Right lobe of liver (tissue), 6 donors: ENCODE measurements at regions not wholly inside any gene's neighbourhood (a gene's known extent, or its start where the extent isn't known, plus 50 kb on each side); places are given as distances from the start of the nearest gene placed in this dataset.
A peak's percentile ranks its signal among the peaks of the same experiment; 100 is the strongest.

Experiments used
- ATAC-seq, 4 donors: fragments of 200-7000 bp; cut with Tn5 transposase; one replicate each; pipeline ENCODE4 v1.9.1; 2020; ENCODE audit warnings: mild to moderate bottlenecking in 4 of 4, moderate library complexity in 4 of 4
- DNase-seq, 3 donors: peaks; one replicate each; pipeline ENCODE4 v3.0.0-alpha.2; 2020
- H3K27ac ChIP-seq, 3 donors: fragments of 200-600 bp; one replicate each; pipeline ENCODE4 v1.8.0; 2022
- H3K27me3 ChIP-seq, 2 donors: fragments of 200-600 bp; one replicate each; pipeline ENCODE4 v1.8.0; 2022
- H3K36me3 ChIP-seq, 4 donors: fragments of 200-600 bp; sonication (generic) in 1 of 4; one replicate each; pipeline versions ENCODE4 v1.5.1 to v1.8.0; 2017 to 2022; ENCODE audit warnings: control low read depth in 1 of 4
- H3K4me1 ChIP-seq, 4 donors: fragments of 200-600 bp; sonication (generic) in 1 of 4; one replicate each; pipeline versions ENCODE4 v1.5.1 to v1.8.0; 2017 to 2022; ENCODE audit warnings: control low read depth in 1 of 4
- H3K4me3 ChIP-seq, 3 donors: fragments of 200-600 bp; one replicate each; pipeline ENCODE4 v1.8.0; 2022
- H3K9me3 ChIP-seq, 4 donors: fragments of 200-600 bp; sonication (generic) in 1 of 4; one replicate each; pipeline versions ENCODE4 v1.5.1 to v1.8.0; 2017 to 2022; ENCODE audit warnings: control low read depth in 1 of 4
- POLR2A ChIP-seq: fragments of 450-650 bp; IDR thresholded peaks from one replicate; pipeline ENCODE4 v1.6.1; 2017; ENCODE audit warnings: antibody characterized with exemption, mild to moderate bottlenecking
- WGBS: methylation state at CpG from one replicate; pipeline ENCODE4 v1.1.6; 2018; ENCODE audit warnings: low coverage, low lambda C conversion rate; ENCODE audit not compliant: insufficient coverage; ENCODE audit errors: missing lambda C conversion rate; 5-methylcytosine and 5-hydroxymethylcytosine counted together
- intact Hi-C, 2 donors: fragments of 100-400 bp; cut with DNase I; formaldehyde crosslinking; loops; one replicate each; pipeline versions ENCODE4 v1.11.2 to v1.14.1; 2022
- TF ChIP-seq, protein P1 (sequence below), 4 donors: fragments of 200-600 bp in 3 of 4; fragments of 450-650 bp in 1 of 4; IDR thresholded peaks; one replicate each; pipeline versions ENCODE4 v1.5.1 to v1.8.0; 2016 to 2022; ENCODE audit warnings: antibody characterized with exemption in 4 of 4, mild to moderate bottlenecking in 2 of 4
- donor health status: DM: no; HTN: yes; CAD: no.
- donor health status: DM: no; HTN: no; CAD: no.
- donor health status: DM: no; HTN: no; CAD: no.
- donor health status: DM: no; HTN: yes; CAD: no.
- donor health status: DM: no; HTN: yes; CAD: no.

- no peak overlapping the region for H3K4me3 ChIP-seq
Measured at GRCh38 chrX:16023790-16024734, 99.3 kb upstream of the GRPR start.

DNA sequence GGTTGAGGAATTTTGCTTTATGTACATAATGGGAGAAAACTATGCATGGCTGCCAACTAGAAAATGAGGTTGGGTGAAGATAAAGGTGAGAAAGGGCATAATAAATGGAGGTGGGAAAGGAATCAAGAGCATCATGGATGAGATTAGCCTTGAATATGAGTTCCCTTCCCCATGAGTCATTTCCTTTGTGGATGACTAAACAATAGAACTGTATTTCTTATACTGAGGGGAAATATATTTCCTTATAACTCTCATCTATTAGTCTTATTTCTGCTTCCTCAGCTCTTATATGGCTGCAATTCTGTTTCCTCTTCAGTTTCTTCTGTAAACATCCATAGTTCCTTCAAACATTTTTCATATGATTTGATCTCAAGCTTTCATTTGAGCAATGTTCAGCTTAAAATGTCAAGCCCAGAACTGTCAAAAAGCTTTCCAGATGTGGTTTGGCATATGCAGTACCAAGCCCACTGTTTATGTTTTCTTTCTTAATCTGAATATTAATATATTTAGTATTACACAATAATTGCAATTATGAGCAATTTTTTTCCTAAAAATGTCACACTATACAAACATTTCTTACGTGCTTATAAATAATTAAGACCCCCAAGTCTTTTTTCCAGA, 100.7 kb upstream of the GRPR start:
- ATAC-seq, result peak in 1 of 4 donors; percentile 57

More at GRCh38 chrX:16023790-16024734, 99.3 kb upstream of the GRPR start:
- H3K9me3 ChIP-seq, result no peaks in the 10 kb centered on the region
- intact Hi-C loops, result no loop called here
- DNase-seq (no peak), ATAC-seq (peak in 1 of 4 donors; percentile 24)
- no peak overlapping the region for H3K27ac ChIP-seq
- 40% methylated on average over 9 of the region's 9 CpGs for WGBS
- TF ChIP-seq POLR2A, result no peak
- TF ChIP-seq, protein P1, sequence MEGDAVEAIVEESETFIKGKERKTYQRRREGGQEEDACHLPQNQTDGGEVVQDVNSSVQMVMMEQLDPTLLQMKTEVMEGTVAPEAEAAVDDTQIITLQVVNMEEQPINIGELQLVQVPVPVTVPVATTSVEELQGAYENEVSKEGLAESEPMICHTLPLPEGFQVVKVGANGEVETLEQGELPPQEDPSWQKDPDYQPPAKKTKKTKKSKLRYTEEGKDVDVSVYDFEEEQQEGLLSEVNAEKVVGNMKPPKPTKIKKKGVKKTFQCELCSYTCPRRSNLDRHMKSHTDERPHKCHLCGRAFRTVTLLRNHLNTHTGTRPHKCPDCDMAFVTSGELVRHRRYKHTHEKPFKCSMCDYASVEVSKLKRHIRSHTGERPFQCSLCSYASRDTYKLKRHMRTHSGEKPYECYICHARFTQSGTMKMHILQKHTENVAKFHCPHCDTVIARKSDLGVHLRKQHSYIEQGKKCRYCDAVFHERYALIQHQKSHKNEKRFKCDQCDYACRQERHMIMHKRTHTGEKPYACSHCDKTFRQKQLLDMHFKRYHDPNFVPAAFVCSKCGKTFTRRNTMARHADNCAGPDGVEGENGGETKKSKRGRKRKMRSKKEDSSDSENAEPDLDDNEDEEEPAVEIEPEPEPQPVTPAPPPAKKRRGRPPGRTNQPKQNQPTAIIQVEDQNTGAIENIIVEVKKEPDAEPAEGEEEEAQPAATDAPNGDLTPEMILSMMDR (IDR thresholded peaks at IDR 0.05), result no peak
- H3K4me1 ChIP-seq, result no peaks in the 10 kb centered on the region
- H3K36me3 ChIP-seq, result no peaks in the 10 kb centered on the region
- no peaks in the 10 kb centered on the region for H3K27me3 ChIP-seq

DNA sequence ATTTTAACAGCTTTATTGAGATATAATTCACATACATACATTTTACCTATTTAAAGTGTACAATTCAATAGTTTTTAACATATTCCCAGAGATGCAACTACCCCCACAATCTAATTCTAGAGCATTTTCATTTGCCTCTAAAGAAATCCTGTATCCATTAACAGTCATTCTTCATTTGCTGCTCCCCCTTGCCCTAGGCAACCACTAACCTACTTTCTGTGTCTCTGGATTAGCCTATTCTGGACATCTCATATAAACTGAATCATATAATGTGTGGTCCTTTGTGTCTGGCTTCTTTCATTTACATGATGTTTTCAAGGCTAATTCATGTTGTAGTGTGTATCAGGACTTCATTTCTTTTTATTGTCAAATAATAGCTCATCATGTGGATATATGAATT, 105.1 kb upstream of the GRPR start:
- Histone ChIP-seq H3K27ac (no peak overlapping the region), H3K4me1 (no peaks in the 10 kb centered on the region), H3K4me3 (no peak overlapping the region), H3K27me3 (no peaks in the 10 kb centered on the region), H3K9me3 (no peaks in the 10 kb centered on the region), H3K36me3 (no peaks in the 10 kb centered on the region)
- DNase-seq (no peak), ATAC-seq (no peak)
- intact Hi-C loops, result no loop called here
- TF ChIP-seq POLR2A, result no peak
- TF ChIP-seq, protein P1 (IDR thresholded peaks at IDR 0.05), result no peak

More for the DNA sequence above, 100.7 kb upstream of the GRPR start:
- intact Hi-C loops, result no loop called here
- no peak overlapping the region for H3K27ac ChIP-seq
- no peaks in the 10 kb centered on the region for H3K27me3 ChIP-seq
- H3K36me3 ChIP-seq, result no peaks in the 10 kb centered on the region
- TF ChIP-seq, protein P1 (IDR thresholded peaks at IDR 0.05), result no peak
- no peak for TF ChIP-seq POLR2A
- DNase-seq, result no peak
- H3K4me1 ChIP-seq, result no peaks in the 10 kb centered on the region
- no peak overlapping the region for H3K4me3 ChIP-seq
- H3K9me3 ChIP-seq, result no peaks in the 10 kb centered on the region
- 33% methylated on average over 1 of the region's 1 CpG for WGBS

- Histone ChIP-seq H3K27me3 (peaks cover 0 to 4% of the 10 kb centered on the region in 2 donors), H3K4me3 (no peak overlapping the region), H3K4me1 (no peaks in the 10 kb centered on the region), H3K9me3 (no peaks in the 10 kb centered on the region), H3K27ac (no peak overlapping the region), H3K36me3 (no peaks in the 10 kb centered on the region)
- TF ChIP-seq POLR2A, result no peak
- TF ChIP-seq, protein P1 (IDR thresholded peaks at IDR 0.05), result no peak
- intact Hi-C loops, result no loop called here
- no peak for ATAC-seq
- no peak for DNase-seq
Measured at GRCh38 chrX:16014171-16014570, 109.2 kb upstream of the GRPR start.
